HG03139 (cell line): ENCODE measurements at regions not wholly inside any gene's neighbourhood (a gene's known extent, or its start where the extent isn't known, plus 50 kb on each side); places are given as distances from the start of the nearest gene placed in this dataset.

Experiments
- ATAC-seq: cut with Tn5 transposase; IDR thresholded peaks from one replicate; pipeline ENCODE4 v1.9.1; 2021; ENCODE audit not compliant: unreplicated experiment

DNA sequence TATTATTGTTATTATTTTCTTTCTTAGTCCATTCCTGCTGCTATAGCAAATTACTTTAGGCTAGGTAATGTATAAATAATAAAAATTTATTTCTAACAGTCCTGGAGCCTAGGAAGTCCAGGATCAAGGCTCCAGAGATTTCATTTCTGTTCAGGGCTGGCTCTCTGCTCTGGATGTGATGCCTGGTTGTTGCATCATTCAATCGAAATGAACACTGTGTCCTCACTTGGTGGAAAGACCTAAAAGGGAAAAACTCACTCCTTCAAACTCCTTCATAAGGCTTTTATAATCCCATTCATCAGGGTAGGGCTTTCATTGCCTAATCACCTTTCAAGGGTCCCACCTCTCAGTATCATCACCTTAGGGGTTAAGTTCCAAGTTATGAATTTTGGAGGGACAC is 395.0 kb downstream of the EFNB2 start:
- no peak for ATAC-seq

DNA sequence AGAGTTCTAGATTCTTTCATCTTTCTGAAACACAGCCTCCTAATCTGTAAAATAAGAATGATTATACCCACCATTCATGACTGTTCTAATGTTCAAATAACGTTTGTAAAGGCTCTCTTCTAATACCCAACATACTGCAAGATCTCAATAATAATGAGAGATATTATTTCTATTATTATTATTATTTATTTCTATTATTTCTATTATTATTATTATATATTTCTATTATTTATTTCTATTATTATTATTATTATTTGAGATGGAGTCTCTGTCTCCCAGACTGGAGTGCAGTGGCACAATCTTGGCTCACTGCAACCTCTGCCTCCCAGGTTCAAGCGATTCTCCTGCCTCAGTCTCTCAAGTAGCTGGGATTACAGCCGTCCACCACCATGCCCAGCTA is 395.5 kb downstream of the EFNB2 start:
- ATAC-seq, result no peak

DNA sequence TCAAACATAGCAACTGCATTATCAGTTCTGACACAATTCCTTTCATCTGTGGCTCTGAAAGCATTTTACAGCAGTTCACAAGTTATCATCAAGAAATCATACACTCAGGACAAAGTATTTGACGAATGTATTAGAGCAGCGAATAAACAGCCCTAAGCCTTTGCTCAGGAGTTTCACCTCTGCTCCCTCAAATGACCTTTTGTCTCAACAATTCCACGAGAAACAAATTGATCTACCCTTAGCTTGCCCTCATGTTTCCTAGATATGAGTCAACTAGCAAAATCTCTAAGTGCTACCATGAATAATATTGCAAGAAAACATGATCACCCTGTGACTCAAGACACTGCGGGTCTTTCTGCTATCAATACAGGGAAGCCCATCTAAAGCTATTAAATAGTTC is 396.1 kb downstream of the EFNB2 start:
- ATAC-seq, result no peak

DNA sequence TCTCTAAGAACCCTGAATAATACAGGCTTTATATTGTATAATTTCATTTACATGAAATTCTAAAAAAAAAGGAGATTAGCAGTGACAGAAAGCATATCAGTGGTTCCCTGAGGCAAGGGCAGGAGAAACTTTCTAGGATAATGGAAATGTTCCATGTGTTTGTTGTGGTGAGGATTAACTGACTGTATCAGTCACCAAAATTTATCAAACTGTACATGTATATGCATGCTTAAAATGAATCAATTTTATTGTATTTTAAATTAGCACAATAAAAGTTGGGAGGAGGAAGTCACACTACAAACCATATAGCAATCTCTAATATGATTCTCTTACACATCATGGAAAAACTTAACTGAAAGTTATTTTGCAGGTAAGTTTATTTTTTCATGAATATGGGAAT is 396.8 kb downstream of the EFNB2 start:
- ATAC-seq, result no peak

DNA sequence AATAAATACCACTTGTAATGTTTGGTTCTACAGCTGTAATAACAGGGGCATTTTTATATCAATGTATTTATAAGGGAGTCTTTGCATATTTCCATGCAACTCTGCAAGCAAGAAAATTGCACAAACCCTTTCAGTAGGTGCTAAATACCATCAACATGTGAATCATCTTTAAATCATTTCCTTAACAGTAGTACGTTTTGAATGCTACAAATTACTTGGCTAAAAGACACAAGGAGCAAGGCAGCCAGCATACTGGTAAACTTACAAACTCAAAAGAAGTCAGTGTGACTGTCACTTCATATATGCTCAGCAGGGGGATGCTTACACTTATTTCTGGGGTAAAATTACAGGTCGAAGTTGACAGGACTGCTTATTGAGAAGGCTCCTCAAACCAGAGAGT is 402.4 kb downstream of the EFNB2 start:
- ATAC-seq, result no peak

DNA sequence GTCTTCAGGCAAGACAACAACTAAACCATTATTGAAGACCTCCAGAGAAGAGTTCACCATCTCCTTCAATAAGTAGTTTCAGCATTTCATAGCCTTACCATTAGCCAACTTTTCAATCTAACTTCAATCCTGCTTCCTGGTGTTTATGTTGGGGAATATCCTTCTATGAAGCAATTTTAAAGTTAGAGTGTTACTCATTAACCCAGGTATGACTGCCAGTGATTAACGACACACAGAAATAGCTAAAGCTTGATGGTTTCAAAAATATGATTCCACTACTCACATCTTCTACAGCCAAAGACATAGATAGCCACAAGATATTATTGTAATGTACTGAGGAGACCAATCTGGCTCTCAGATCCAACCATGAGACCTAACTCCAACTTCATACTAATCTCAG is 403.2 kb downstream of the EFNB2 start:
- no peak for ATAC-seq

DNA sequence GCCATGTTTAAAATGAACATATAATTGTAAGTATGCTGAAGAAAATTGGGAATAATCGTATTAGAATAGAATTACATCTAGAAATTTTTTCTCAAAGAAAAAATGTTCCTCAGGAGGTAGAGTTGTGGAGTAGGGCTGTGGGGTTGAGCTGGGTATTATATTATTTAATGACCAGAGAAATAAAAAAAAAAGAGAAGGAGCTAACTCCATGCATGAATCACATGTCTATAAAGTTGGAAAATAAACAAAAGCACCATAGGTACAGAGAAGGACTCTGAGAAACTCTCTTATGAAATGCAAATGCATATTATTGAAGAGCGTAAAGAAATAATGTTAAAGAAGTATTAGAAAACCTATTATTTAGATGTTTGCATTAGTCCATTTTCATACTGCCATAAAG is 405.5 kb downstream of the EFNB2 start:
- no peak for ATAC-seq

DNA sequence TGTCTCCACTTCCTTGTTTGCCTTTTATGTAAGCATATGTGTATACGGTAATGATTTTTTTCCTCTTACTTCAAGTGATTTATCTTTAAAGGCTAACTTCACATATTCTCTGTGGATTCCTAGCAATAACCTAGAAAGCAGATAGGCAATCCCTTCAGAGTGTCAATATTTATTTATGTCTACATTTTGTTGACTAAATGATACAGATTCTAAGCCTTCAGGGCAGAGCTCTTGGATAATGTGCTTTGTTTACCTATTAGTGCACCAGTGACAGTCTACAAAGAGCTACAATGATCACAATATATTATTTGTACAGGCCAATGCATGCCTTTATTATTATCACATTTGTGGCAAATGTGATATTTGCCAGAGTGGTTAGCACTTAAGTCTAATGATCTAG is 406.2 kb downstream of the EFNB2 start:
- ATAC-seq, result no peak

DNA sequence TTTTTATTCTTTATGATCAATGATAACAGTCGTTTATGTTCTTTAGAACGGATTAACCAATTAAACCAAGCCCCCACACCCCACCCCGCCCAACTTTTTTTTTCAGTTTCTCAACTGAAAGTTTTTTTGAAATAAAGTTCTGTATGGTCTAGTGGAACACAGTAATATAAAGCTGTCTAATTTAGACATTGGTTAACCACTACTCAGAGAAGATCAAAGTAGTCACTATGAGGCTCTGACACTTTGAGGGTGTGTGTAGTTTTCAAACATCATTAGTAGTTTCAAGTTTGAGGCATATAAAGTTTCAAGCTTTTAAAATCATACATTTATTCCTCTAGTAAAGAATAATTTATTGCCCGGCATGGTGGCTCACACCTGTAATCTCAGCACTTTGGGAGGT is 413.2 kb downstream of the EFNB2 start:
- ATAC-seq, result no peak

DNA sequence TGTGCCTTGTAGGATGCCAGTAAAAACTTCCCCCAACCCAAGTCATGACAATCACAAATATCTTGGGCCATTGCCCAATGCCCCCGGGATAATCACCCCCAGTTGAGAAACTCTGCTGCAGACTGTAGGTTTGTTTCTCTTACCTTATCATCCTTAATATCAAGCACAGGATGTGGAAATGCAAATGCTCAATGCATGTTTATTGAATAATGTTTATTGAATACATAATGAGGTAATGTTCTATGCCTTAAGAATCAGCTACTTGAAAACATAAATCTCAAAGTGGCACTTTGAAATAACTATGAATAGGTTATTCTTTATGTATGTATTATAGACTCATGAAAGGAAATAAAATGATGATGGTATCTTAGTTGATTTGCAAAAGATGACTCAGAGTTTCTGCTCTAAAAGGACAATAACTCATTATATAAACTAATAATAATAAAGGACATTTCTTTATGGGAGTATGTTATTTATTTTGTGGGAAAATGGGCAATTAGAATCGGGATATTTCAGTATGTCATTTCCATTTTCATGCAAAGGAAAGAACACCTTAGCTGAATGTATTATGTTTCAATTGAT is 414.2 kb downstream of the EFNB2 start:
- no peak for ATAC-seq

DNA sequence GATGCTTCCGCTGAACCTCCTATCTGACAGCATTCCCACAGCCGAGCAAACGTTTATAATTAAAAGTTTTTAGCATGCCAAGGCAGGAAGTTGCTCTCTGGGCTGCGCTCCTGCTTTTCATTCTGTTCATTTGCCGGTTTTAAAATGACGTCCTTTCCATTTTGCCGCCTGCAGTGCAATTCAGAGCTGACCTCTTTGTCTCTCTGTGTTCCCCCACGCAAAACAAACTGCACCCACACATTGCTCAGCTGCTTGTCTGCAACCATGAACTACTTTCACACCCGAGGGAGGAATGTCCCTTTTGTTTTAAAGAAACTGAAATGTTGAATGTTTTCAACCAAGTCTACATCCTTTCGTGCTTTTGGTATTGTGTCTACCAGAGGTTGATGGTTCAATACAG is 416.5 kb downstream of the EFNB2 start:
- no peak for ATAC-seq

DNA sequence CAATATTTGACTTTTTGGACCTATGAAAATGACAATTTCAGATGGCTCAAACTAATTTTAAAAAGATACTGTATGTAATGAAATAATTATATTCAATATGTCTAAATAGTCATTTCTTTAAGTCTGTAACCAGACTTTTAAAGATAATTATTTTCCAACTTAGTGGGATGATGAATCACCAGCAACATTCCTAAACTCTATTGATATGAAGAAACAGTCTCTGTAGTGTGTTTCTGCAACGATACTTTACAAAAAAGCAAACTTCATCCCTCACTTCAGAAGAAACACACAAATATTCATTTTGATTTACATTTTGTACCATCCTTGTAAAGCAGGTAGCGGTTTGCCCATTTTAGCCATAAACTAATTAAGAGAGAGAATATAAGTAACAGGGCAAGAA is 417.4 kb downstream of the EFNB2 start:
- no peak for ATAC-seq

DNA sequence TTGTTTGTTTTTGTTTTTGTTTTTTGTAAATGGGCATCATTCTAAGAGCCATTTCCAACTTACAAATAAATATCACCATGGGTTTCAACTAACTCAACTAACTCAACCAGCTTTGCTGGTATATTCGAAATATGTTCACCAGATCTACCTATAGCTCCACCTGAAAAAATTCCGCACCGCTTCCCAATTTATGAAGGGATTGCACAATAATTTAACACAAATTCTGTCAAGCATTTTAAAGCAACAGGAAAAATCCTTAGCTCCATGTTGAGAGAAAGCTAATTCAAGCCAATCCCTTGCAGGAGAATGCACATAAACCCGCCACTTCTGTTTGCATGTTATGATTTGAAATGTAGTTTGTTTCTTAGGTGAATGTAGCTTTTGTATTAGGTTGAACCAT is 417.8 kb downstream of the EFNB2 start:
- no peak for ATAC-seq

DNA sequence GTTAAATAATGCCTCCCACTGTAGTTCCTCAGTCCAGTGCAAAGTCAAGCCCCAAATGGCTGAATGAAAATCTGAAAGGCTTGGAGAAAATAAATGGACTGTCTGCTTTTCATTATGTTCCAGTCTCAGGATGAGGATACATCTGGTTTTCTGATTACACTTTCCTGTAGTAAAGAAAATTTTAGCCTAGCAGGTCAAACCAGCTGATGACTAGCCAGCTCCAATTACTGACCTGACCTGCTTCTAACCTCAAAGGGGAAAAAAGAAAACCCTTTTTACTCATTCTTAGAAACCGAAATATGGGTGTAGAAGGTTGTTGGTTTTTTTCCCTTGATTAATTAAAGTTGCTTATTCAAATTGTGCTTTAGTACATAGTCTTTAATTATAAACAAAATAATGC is 418.4 kb downstream of the EFNB2 start:
- no peak for ATAC-seq

DNA sequence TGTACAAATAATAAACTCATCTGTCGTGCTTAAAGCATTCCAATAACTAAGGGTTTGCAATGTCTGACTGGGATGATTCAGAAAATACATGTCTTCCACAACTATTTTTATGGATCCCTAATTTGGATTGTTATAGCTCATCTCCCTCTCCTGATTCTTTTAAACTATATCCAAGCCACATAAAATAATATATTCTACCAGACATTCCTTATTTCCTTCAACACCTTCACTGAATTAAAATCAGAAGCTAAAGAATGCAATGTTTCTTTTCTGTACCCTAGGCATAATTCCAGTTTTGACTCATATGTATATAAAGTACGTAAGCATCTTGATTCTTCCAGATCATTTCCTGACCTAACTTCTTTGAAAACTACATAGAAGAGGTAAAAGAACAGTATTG is 420.4 kb downstream of the EFNB2 start:
- ATAC-seq, result no peak

DNA sequence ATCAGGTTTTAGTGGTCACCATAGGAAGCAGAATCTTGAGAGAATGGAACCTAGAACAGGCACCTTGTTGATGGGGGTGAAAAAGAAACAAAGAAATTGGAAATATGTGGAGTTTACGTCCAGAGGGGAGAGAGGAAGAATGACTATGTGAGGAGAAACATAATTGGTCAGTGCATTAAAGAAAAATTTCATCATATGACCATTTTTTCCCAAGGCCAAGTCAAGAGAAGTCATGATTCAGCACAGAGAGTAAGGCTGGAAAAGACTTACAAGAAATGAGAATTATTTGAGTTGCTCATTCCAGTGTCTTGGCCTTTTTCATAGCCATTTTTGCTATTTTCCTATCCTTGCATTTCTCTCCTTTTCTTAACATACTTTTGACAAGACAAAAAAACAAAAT is 421.7 kb downstream of the EFNB2 start:
- no peak for ATAC-seq

DNA sequence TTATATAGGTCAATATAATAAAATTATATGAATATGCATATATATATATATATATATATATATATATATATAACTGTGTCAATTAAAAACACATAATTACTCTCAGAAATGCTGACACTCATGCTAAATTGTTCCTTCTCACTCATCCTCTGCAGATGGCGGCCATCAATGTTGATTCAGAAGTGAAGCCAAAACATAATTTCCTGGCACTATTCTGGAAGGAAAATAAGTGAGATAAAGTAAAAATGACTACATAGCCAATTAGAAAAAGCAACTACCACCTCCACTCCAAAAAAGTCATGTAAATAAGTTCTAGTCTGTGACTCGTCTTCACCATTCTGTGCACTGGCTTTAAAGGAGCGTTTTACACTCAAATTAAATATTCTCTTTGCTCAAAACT is 423.3 kb downstream of the EFNB2 start:
- ATAC-seq, result no peak

DNA sequence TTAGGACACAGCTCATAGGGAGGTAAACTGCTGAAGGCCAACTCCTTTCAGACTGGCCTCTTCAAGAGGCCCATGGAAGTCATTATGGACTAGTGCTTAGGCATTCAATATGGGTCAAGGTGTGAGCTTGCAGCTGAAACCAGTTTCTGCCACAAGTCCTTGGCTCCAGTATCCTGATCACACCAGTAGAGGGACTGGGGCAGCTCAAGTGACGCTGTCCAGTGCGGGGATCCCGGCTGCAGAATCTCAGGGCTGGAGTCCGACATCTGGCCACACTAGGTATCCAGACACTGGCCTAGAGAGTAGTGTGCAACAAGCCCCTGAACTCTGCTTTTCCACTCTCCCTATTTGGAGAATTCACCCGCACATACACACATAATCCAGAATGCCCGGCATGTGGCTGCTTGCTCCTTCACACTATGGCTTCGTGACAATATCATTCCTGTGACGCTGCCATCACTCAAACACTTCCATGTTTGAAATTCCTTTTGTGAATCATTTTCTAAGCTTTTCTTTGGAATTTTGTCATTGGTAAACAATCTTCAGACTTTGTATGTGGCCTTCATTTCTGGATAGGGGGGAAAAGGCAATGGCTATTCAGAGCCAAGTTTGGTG is 425.1 kb downstream of the EFNB2 start:
- ATAC-seq, result no peak

DNA sequence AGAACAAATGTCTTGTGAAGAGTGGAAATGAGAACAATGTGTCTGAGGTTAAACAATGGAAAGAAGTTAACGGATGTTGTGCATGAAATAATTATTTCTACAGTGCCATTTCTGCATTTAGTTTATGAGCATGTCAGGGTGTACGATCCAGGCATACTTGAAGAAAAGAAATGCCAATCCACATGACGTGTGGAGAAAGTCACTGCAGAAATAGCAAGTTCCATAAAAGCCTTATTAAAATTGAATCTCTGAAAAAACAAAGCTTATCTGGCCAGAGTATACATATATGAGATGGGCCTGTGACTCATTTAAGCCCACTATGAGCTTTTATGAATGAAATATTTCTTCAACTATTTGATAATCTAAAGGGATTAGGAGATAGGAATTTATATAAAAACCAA is 426.1 kb downstream of the EFNB2 start:
- ATAC-seq, result no peak

DNA sequence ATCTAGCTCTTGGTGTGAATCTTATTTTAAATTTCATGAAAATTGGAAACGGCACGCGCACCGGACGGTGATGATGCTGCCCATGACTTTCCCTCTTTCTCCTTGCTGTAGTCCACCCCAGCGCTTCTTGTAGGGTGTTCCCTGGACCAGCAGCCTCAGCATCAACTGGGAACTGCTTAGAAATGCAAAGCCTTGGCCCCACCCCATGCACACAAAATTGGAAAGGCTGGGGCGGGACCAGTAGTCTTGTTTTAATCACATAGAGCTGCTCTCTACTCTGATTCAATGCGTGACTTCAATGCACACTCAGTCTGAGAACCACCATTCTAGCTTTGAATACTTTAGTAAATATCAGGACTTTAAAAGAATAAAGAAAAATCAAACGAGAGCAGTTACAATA is 427.1 kb downstream of the EFNB2 start:
- ATAC-seq, result no peak

DNA sequence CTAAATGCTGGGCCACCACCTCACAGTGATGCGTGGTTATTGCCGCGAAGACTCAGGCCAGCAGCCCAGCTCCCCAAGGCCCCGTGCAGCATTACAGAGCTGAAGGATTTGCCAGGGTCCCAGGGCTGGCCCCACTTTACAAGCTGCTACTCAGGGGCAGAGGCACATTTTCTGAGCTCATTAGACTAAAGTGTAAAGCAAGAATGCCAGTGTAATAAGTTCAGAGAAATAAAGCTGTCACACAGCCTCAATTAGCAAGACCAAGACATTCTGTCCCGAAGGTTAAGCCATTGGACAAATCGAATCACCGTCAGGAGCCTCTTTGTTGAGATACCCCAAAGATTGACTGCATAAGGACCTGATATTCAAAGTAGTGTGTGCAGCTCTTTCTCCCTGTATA is 428.4 kb downstream of the EFNB2 start:
- ATAC-seq, result no peak

DNA sequence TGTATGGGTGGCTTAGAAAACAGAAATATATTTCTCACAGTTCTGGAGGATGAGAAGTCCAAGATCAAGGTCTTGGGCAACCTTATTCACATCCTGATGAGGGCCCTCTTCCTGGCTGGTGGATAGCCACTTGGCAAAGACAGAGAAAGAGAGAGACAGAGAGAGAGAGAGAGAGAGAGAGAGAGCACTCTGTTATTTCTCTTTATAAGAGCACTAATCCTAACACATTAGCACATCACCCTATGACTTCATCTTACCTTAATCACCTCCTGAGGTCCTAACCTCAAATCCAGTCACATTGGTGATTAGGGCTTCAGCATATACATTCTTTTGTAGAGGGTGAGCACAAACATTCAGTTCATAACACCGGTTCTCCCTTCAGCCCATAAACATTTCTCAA is 430.3 kb downstream of the EFNB2 start:
- no peak for ATAC-seq

DNA sequence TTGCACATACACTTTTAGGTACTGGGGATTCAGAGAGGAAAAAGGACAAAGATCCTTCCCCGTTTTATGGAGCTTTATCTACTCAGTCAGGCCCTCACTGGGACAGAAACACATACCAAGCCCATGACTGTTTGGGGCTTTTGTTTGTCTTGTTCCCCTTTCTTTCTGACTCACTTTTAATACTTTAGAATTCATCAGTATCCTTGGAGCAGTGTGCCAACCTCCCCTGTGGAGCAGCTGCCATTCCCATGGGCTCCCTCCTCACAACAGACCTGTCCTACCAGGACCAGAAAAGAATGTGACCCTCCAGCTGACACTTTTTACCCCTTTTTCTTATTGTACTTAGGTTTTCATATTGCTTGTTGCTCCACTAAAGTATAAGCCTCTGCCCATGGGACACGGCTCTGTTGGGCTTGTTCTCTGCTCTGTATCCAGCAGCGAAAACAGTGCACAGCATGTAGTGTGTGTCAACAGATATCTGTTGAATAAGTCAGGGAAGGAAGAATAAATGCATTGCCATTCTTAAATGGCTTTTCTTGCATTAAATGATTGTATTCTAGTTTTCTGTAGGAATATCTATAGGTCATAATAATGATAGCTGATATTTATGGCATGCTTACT is 431.1 kb downstream of the EFNB2 start:
- ATAC-seq, result no peak
